BJ (cell line): ENCODE measurements at regions not wholly inside any gene's neighbourhood (a gene's known extent, or its start where the extent isn't known, plus 50 kb on each side); places are given as distances from the start of the nearest gene placed in this dataset.

Source experiments
- CTCF ChIA-PET: fragments of 350-600 bp; formaldehyde crosslinking; extraction: SDS; loops from one replicate; lab custom pipeline; 2021; ENCODE audit warnings: antibody characterized with exemption, inconsistent platforms; lab: Yijun Ruan, JAX
- POLR2A ChIA-PET: fragments of 300-600 bp; sonication (Branson Sonifier 250); formaldehyde crosslinking; extraction: SDS; loops from one replicate; lab custom pipeline; 2021; ENCODE audit warnings: antibody characterized with exemption; lab: Charles Lee
- DNase-seq: peaks from one replicate; pipeline ENCODE4 v3.0.0-alpha.2; 2011; ENCODE audit warnings: low read depth
- H3K27me3 ChIP-seq: 2 replicates; pipeline ENCODE4 v1.6.0; 2011; ENCODE audit warnings: low read length; ENCODE audit not compliant: control insufficient read depth, insufficient read depth
- H3K36me3 ChIP-seq: 2 replicates; pipeline ENCODE4 v1.5.1; 2011; ENCODE audit warnings: low read length; ENCODE audit not compliant: control insufficient read depth, insufficient read depth
- H3K4me3 ChIP-seq: 2 replicates; pipeline ENCODE4 v1.5.1; 2011; ENCODE audit warnings: low read depth, mild to moderate bottlenecking, control low read depth, low read length
- TF ChIP-seq, protein P1 (sequence below): IDR thresholded peaks from 2 replicates; pipeline ENCODE4 v1.5.1; 2011; ENCODE audit warnings: low read depth, mild to moderate bottlenecking, control low read depth, inconsistent platforms, low read length, moderate library complexity; ENCODE audit not compliant: insufficient read depth

DNA sequence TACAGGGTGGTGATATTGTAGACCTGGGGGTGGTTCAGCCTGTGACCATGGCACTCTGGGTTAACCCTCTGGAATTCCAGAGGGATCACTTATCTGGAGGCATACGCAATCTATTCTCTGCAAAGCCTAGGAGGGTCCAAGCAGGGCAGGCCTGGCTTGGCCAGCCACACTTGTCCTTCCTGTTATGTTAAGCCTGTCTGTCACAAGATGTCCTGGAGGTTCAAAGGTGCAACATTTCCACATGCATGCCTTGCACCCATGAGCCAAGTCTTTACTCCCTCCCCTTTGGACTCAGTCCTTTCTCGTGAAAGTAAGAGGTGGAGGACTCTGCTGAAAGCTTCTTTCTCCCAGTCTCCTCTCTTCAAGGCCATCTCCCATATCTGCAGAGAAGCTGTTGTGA, 345.1 kb downstream of the HHIPL2 start:
- ChIA-PET POLR2A (no interaction called here), CTCF (no interaction called here)
- Histone ChIP-seq H3K36me3 (no peaks in the 10 kb centered on the region), H3K4me3 (no peak overlapping the region), H3K27me3 (no peaks in the 10 kb centered on the region; the same call in 1 of the 2 replicates)
- DNase-seq: no peak
- TF ChIP-seq, protein P1, sequence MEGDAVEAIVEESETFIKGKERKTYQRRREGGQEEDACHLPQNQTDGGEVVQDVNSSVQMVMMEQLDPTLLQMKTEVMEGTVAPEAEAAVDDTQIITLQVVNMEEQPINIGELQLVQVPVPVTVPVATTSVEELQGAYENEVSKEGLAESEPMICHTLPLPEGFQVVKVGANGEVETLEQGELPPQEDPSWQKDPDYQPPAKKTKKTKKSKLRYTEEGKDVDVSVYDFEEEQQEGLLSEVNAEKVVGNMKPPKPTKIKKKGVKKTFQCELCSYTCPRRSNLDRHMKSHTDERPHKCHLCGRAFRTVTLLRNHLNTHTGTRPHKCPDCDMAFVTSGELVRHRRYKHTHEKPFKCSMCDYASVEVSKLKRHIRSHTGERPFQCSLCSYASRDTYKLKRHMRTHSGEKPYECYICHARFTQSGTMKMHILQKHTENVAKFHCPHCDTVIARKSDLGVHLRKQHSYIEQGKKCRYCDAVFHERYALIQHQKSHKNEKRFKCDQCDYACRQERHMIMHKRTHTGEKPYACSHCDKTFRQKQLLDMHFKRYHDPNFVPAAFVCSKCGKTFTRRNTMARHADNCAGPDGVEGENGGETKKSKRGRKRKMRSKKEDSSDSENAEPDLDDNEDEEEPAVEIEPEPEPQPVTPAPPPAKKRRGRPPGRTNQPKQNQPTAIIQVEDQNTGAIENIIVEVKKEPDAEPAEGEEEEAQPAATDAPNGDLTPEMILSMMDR: no peak

DNA sequence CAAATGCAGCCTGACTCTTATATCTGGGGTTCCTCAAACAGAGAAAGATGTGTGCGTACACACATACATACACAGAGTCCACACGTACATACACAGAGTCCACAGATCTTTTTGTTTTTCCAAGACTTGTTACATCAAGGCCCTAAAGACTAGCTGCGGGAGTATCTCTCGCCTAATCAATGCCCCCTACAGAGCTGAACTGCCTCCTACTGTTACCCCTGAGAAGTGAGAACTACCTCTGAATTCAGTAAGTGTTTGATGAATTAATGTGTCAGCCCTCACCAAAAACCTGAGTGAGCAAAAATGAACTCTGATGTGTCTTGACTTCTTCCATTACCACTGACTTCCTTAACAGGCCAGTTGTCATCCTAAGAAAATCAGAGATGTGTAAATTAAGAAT, 351.2 kb downstream of the HHIPL2 start:
- H3K36me3 ChIP-seq: no peaks in the 10 kb centered on the region
- no peak overlapping the region for H3K4me3 ChIP-seq
- POLR2A ChIA-PET: no interaction called here
- no peak for DNase-seq
- H3K27me3 ChIP-seq: no peaks in the 10 kb centered on the region; the same call in 1 of the 2 replicates
- TF ChIP-seq, protein P1: no peak
- CTCF ChIA-PET: interaction anchor here (0.8 kb wide), 1 partner anchor 13 kb away, joined by 3 read pairs; no protein-coding TSS in a partner anchor

GRCh38 chr1:222196288-222196687, 351.6 kb downstream of the HHIPL2 start:
- no peak for DNase-seq
- H3K36me3 ChIP-seq: no peaks in the 10 kb centered on the region
- ChIA-PET CTCF (interaction anchor here (1.1 kb wide), 1 partner anchor 259 kb away, joined by 3 read pairs; no protein-coding TSS in a partner anchor), POLR2A (no interaction called here)
- H3K27me3 ChIP-seq: no peaks in the 10 kb centered on the region; the same call in 1 of the 2 replicates
- TF ChIP-seq, protein P1: no peak
- no peak overlapping the region for H3K4me3 ChIP-seq

GRCh38 chr1:222195857-222196256, 352.0 kb downstream of the HHIPL2 start:
- H3K27me3 ChIP-seq: no peaks in the 10 kb centered on the region; the same call in 1 of the 2 replicates
- ChIA-PET POLR2A (no interaction called here), CTCF (interaction anchor here (1.1 kb wide), 1 partner anchor 259 kb away, joined by 3 read pairs; no protein-coding TSS in a partner anchor)
- no peak overlapping the region for H3K4me3 ChIP-seq
- H3K36me3 ChIP-seq: no peaks in the 10 kb centered on the region
- TF ChIP-seq, protein P1: no peak
- DNase-seq: no peak

DNA sequence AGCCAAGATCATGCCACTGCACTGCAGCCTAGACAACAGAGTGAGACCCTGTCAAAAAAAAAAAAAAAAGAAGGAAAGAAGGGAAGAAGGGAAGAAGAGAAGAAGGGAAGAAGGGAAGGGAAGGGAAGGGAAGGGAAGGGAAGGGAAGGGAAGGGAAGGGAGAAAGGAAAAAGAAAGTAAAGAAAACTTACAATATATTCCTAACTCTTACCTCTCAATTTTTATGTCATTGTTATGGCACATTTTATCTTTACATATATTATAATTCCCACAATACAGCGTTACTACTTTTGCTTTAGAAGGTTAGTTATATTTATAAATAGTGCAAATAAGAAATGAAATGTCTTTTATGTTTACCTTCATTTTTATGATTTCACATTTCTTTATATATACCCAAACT, 358.7 kb downstream of the HHIPL2 start:
- TF ChIP-seq, protein P1: no peak
- CTCF ChIA-PET: no interaction called here
- no peaks in the 10 kb centered on the region for H3K36me3 ChIP-seq
- no peak for DNase-seq
- H3K27me3 ChIP-seq: no peaks in the 10 kb centered on the region
- POLR2A ChIA-PET: no interaction called here
- no peak overlapping the region for H3K4me3 ChIP-seq
